GM10248 (cell line): ENCODE measurements at regions not wholly inside any gene's neighbourhood (a gene's known extent, or its start where the extent isn't known, plus 50 kb on each side); places are given as distances from the start of the nearest gene placed in this dataset.

Experiments used
- CTCF ChIA-PET: fragments of 300-600 bp; sonication (Branson Sonifier 250); formaldehyde crosslinking; extraction: SDS; loops from one replicate; lab custom pipeline; 2021; ENCODE audit warnings: antibody characterized with exemption; lab: Yijun Ruan, JAX
- POLR2A ChIA-PET: fragments of 350-650 bp; sonication (Branson Sonifier 250); formaldehyde crosslinking; extraction: SDS; loops from one replicate; lab custom pipeline; 2020; ENCODE audit warnings: antibody characterized with exemption; lab: Yijun Ruan, JAX
- DNase-seq: peaks from one replicate; pipeline ENCODE4 v3.0.0; 2012; ENCODE audit errors: extremely low spot score
- CTCF ChIP-seq: IDR thresholded peaks from 2 replicates; pipeline ENCODE4 v1.5.1; 2012; ENCODE audit warnings: mild to moderate bottlenecking, low read depth; ENCODE audit errors: extremely low read depth, missing control alignments, control extremely low read depth

- TF ChIP-seq CTCF: no peak
- CTCF ChIA-PET: no interaction called here
- POLR2A ChIA-PET: no interaction called here
- no peak for DNase-seq
Measured at GRCh38 chr5:5939759-5940370, 438.5 kb downstream of the MED10 start.

- POLR2A ChIA-PET: no interaction called here
- CTCF ChIA-PET: no interaction called here
- no peak for DNase-seq
- TF ChIP-seq CTCF: no peak
Measured at GRCh38 chr5:5933651-5934050, 444.7 kb downstream of the MED10 start.

- TF ChIP-seq CTCF: no peak
- POLR2A ChIA-PET: no interaction called here
- CTCF ChIA-PET: no interaction called here
Measured at GRCh38 chr5:5932824-5933223, 445.5 kb downstream of the MED10 start.

GRCh38 chr5:5930561-5930960, 447.8 kb downstream of the MED10 start:
- POLR2A ChIA-PET: no interaction called here
- no peak for TF ChIP-seq CTCF
- CTCF ChIA-PET: interaction anchor here (0.7 kb wide), 1 partner anchor 9 kb away, joined by 3 read pairs; no protein-coding TSS in a partner anchor
- DNase-seq: no peak

More at GRCh38 chr5:5932824-5933223, 445.5 kb downstream of the MED10 start:
- DNase-seq: no peak

- TF ChIP-seq CTCF: no peak
- CTCF ChIA-PET: interaction anchor here (0.7 kb wide), 1 partner anchor 8 kb away, joined by 3 read pairs; no protein-coding TSS in a partner anchor
- no peak for DNase-seq
- POLR2A ChIA-PET: no interaction called here
Measured at GRCh38 chr5:5929291-5930020, 448.9 kb downstream of the MED10 start.

GRCh38 chr5:5925191-5925590, 453.2 kb downstream of the MED10 start:
- ChIA-PET POLR2A (no interaction called here), CTCF (no interaction called here)
- no peak for TF ChIP-seq CTCF
- no peak for DNase-seq
